MM.1S (cell line): ENCODE measurements at regions not wholly inside any gene's neighbourhood (a gene's known extent, or its start where the extent isn't known, plus 50 kb on each side); places are given as distances from the start of the nearest gene placed in this dataset.

Source experiments
- DNase-seq: peaks from one replicate; pipeline ENCODE4 v3.0.0-alpha.2; 2015
- H2AFZ ChIP-seq: fragments of 300-600 bp; sonication (generic); 2 replicates; pipeline ENCODE4 v1.6.0; 2016; ENCODE audit warnings: antibody characterized with exemption, low read length
- H3F3A ChIP-seq: fragments of 300-600 bp; sonication (generic); 2 replicates; pipeline ENCODE4 v1.6.1; 2016; ENCODE audit warnings: mild to moderate bottlenecking, antibody characterized with exemption, low read length, moderate library complexity, mixed read lengths; ENCODE audit not compliant: insufficient read depth
- H3K27ac ChIP-seq: fragments of 300-600 bp; sonication (generic); 2 replicates; pipeline ENCODE4 v1.5.1; 2016; ENCODE audit warnings: mild to moderate bottlenecking, low read length
- H3K27me3 ChIP-seq: fragments of 300-600 bp; sonication (generic); replicated peaks from 2 replicates; pipeline ENCODE4 v1.6.0; 2016; ENCODE audit warnings: low read length; ENCODE audit not compliant: insufficient read depth
- H3K36me3 ChIP-seq: fragments of 300-600 bp; sonication (generic); replicated peaks from 2 replicates; pipeline ENCODE4 v1.6.1; 2016; ENCODE audit warnings: mild to moderate bottlenecking, low read length, mixed read lengths; ENCODE audit not compliant: insufficient read depth
- H3K4me1 ChIP-seq: fragments of 300-600 bp; sonication (generic); 2 replicates; pipeline ENCODE4 v1.6.1; 2016; ENCODE audit warnings: low read length, mixed read lengths
- H3K4me2 ChIP-seq: fragments of 300-600 bp; sonication (generic); 2 replicates; pipeline ENCODE4 v1.6.0; 2016; ENCODE audit warnings: low read depth, low read length
- H3K4me3 ChIP-seq: fragments of 300-600 bp; sonication (generic); 2 replicates; pipeline ENCODE4 v1.5.1; 2016; ENCODE audit warnings: low read length, mixed read lengths
- H3K79me2 ChIP-seq: fragments of 300-600 bp; sonication (generic); 2 replicates; pipeline ENCODE4 v1.6.1; 2016; ENCODE audit warnings: mixed run types, low read length, mixed read lengths
- H3K9ac ChIP-seq: fragments of 300-600 bp; sonication (generic); 2 replicates; pipeline ENCODE4 v1.6.1; 2016; ENCODE audit warnings: low read length, mixed read lengths
- H3K9me2 ChIP-seq: fragments of 300-600 bp; sonication (generic); replicated peaks from 2 replicates; pipeline ENCODE4 v1.6.1; 2016; ENCODE audit warnings: mild to moderate bottlenecking, low read length, mixed read lengths; ENCODE audit not compliant: insufficient read depth
- H3K9me3 ChIP-seq: fragments of 300-600 bp; sonication (generic); replicated peaks from 2 replicates; pipeline ENCODE4 v1.6.1; 2016; ENCODE audit warnings: mild to moderate bottlenecking, low read length, mixed read lengths; ENCODE audit not compliant: insufficient read depth
- H4K20me1 ChIP-seq: fragments of 300-600 bp; sonication (generic); 2 replicates; pipeline ENCODE4 v1.6.1; 2016; ENCODE audit warnings: mild to moderate bottlenecking, low read length, moderate library complexity, mixed read lengths; ENCODE audit not compliant: insufficient read depth
- CTCF ChIP-seq: fragments of 300-600 bp; sonication (generic); IDR thresholded peaks from 2 replicates; pipeline ENCODE4 v1.5.1; 2016; ENCODE audit warnings: antibody characterized with exemption, low read length, mixed read lengths
- EZH2 ChIP-seq: fragments of 300-600 bp; sonication (generic); optimal IDR thresholded peaks from 2 replicates; pipeline ENCODE3; 2017; ENCODE audit warnings: low read depth, mild to moderate bottlenecking, antibody characterized with exemption, low read length, mixed read lengths
- EZH2phosphoT487 ChIP-seq: fragments of 300-600 bp; sonication (generic); IDR thresholded peaks from 2 replicates; pipeline ENCODE4 v1.6.1; 2018; ENCODE audit warnings: antibody characterized with exemption, low read length

- Histone ChIP-seq H3K4me3 (no peak overlapping the region), H3K4me1 (peaks cover 38% of the 10 kb centered on the region), H3K4me2 (no peak overlapping the region), H3F3A (peaks cover 33% of the 10 kb centered on the region), H3K27ac (no peak overlapping the region), H3K9ac (no peak overlapping the region), H3K36me3 (no peaks in the 10 kb centered on the region), H3K9me2 (no peaks in the 10 kb centered on the region; the same call in 1 of the 2 replicates), H4K20me1 (no peaks in the 10 kb centered on the region), H2AFZ (no peak overlapping the region), H3K9me3 (no peaks in the 10 kb centered on the region), H3K79me2 (no peaks in the 10 kb centered on the region), H3K27me3 (no peaks in the 10 kb centered on the region)
- no peak for TF ChIP-seq EZH2
- no peak for TF ChIP-seq EZH2phosphoT487
- no peak for TF ChIP-seq CTCF
- no peak for DNase-seq
Observed at GRCh38 chr5:115381911-115382662, 85.6 kb upstream of the CCDC112 start.

GRCh38 chr5:115379622-115380344 lies 83.3 kb upstream of the CCDC112 start:
- DNase-seq: peak; percentile 93
- H3K4me2 ChIP-seq: peak overlapping the region; percentile 63
- H3K36me3 ChIP-seq: no peaks in the 10 kb centered on the region
- peaks cover 33% of the 10 kb centered on the region for H3F3A ChIP-seq
- H3K4me3 ChIP-seq: peak overlapping the region; percentile 11; the same call in 1 of the 2 replicates
- H3K9me3 ChIP-seq: no peaks in the 10 kb centered on the region
- H2AFZ ChIP-seq: 0 out of 2 replicates have a peak overlapping the region, but pooled peaks have one; percentile 40
- peak overlapping the region; percentile 30; the same call in 1 of the 2 replicates for H3K9ac ChIP-seq
- no peaks in the 10 kb centered on the region; the same call in 1 of the 2 replicates for H3K9me2 ChIP-seq
- H3K79me2 ChIP-seq: no peaks in the 10 kb centered on the region
- no peaks in the 10 kb centered on the region for H3K27me3 ChIP-seq
- TF ChIP-seq CTCF (no peak), EZH2phosphoT487 (no peak), EZH2 (no peak)
- H3K27ac ChIP-seq: peak overlapping the region; percentile 85
- H3K4me1 ChIP-seq: peaks cover 37% of the 10 kb centered on the region
- H4K20me1 ChIP-seq: no peaks in the 10 kb centered on the region

- Histone ChIP-seq H3K9ac (peak overlapping the region; percentile 30; the same call in 1 of the 2 replicates), H3K4me1 (peaks cover 37% of the 10 kb centered on the region), H3F3A (peaks cover 33% of the 10 kb centered on the region), H3K27me3 (no peaks in the 10 kb centered on the region), H3K9me3 (no peaks in the 10 kb centered on the region), H3K4me2 (peak overlapping the region; percentile 63), H4K20me1 (no peaks in the 10 kb centered on the region), H2AFZ (0 out of 2 replicates have a peak overlapping the region, but pooled peaks have one; percentile 20), H3K36me3 (no peaks in the 10 kb centered on the region), H3K27ac (peak overlapping the region; percentile 85), H3K79me2 (no peaks in the 10 kb centered on the region), H3K9me2 (no peaks in the 10 kb centered on the region; the same call in 1 of the 2 replicates), H3K4me3 (peak overlapping the region; percentile 15; the same call in 1 of the 2 replicates)
- TF ChIP-seq EZH2: no peak
- TF ChIP-seq EZH2phosphoT487: no peak
- TF ChIP-seq CTCF: no peak
- DNase-seq: peak; percentile 24
Observed at GRCh38 chr5:115378754-115379153, 82.3 kb upstream of the CCDC112 start.
